K562 (cell line): ENCODE measurements at regions not wholly inside any gene's neighbourhood (a gene's known extent, or its start where the extent isn't known, plus 50 kb on each side); places are given as distances from the start of the nearest gene placed in this dataset.

Source experiments
- ATAC-seq: fragments of 200-7000 bp; cut with Tn5 transposase; 3 replicates; pipeline ENCODE4 v1.9.1; 2020; ENCODE audit warnings: moderate library complexity
- BruUV-seq: library from RNA; stranded (reverse); fragments of 400-500 nt; replicated peaks from 2 replicates; lab custom pipeline; 2021; lab: Mats Ljungman, UMichigan
- CTCF ChIA-PET: fragments of 300-600 bp; formaldehyde crosslinking; extraction: SDS; loops from one replicate; lab custom pipeline; 2021; ENCODE audit warnings: low intra/inter-chr PET ratio; lab: Yijun Ruan, JAX
- POLR2A ChIA-PET: fragments of 300-600, 350-650 bp; sonication (Branson Sonifier 250); formaldehyde crosslinking; extraction: SDS; loops from one replicate; lab custom pipeline; 2021; ENCODE audit warnings: antibody characterized with exemption, inconsistent platforms; lab: Yijun Ruan, JAX
- DNase-seq, 4 experiments: peaks; one replicate each; pipeline versions ENCODE4 v3.0.0 to v3.0.0-alpha.2; 2011 to 2018; ENCODE audit warnings: low spot score in 3 of 4, mixed read lengths in 3 of 4; ENCODE audit errors: extremely low read depth in 1 of 4
- FAIRE-seq: peaks from 2 replicates; lab custom pipeline; 2011; peaks lifted over from hg19 to GRCh38; lab: Jason Lieb, UNC
- H2AFZ ChIP-seq: 2 replicates; pipeline ENCODE4 v1.6.0; 2011; ENCODE audit warnings: low read depth, low read length, control low read depth, inconsistent platforms
- H3K27ac ChIP-seq: fragments of 200-600 bp; 3 replicates; pipeline ENCODE4 v1.8.0; 2011; ENCODE audit warnings: low read depth, mild to moderate bottlenecking, control low read depth, inconsistent platforms, low read length, moderate library complexity, mixed read lengths; ENCODE audit errors: extremely low read depth
- H3K27me3 ChIP-seq, 2 experiments: fragments of 300-600 bp in 1 of 2; 2 replicates in 1 of 2; 3 replicates in 1 of 2; pipeline versions ENCODE4 v1.6.0 to v1.8.0; 2011; ENCODE audit warnings: inconsistent platforms in 2 of 2, low read length in 2 of 2, mild to moderate bottlenecking in 1 of 2, mixed read lengths in 1 of 2, moderate library complexity in 1 of 2; ENCODE audit not compliant: control insufficient read depth in 2 of 2, insufficient read depth in 2 of 2
- H3K36me3 ChIP-seq: fragments of 300-600 bp; 3 replicates; pipeline ENCODE4 v1.8.0; 2011; ENCODE audit warnings: mild to moderate bottlenecking, low read length, inconsistent platforms; ENCODE audit not compliant: control insufficient read depth, insufficient read depth
- H3K4me1 ChIP-seq, 2 experiments: fragments of 200-600 bp in 1 of 2; replicated peaks in 1 of 2; 2 replicates in 1 of 2; 3 replicates in 1 of 2; pipeline versions ENCODE4 v1.5.1 to v1.8.0; 2011; ENCODE audit warnings: inconsistent platforms in 2 of 2, low read length in 2 of 2, mild to moderate bottlenecking in 1 of 2, mixed read lengths in 1 of 2, moderate library complexity in 1 of 2; ENCODE audit not compliant: control insufficient read depth in 2 of 2, insufficient read depth in 2 of 2
- H3K4me2 ChIP-seq: 2 replicates; pipeline ENCODE4 v1.6.1; 2011; ENCODE audit warnings: low read length, control low read depth, inconsistent platforms, mixed read lengths; ENCODE audit not compliant: insufficient read depth
- H3K4me3 ChIP-seq: fragments of 200-600 bp; sonication (generic), shearing (Covaris generic); 2 replicates; pipeline ENCODE4 v1.5.1; 2016; ENCODE audit warnings: control low read depth, inconsistent platforms
- H3K79me2 ChIP-seq: fragments of 200-600 bp; 3 replicates; pipeline ENCODE4 v1.8.0; 2011; ENCODE audit warnings: low read length, inconsistent platforms; ENCODE audit not compliant: control insufficient read depth, insufficient read depth
- H3K9ac ChIP-seq, 2 experiments: 2 replicates each; pipeline versions ENCODE4 v1.6.0 to v1.6.1; 2011; ENCODE audit warnings: low read depth in 2 of 2, low read length in 2 of 2, control low read depth in 1 of 2, inconsistent platforms in 1 of 2, mild to moderate bottlenecking in 1 of 2, mixed read lengths in 1 of 2; ENCODE audit not compliant: insufficient read depth in 1 of 2
- H3K9me1 ChIP-seq: one replicate; pipeline ENCODE4 v1.6.0; 2011; ENCODE audit warnings: inconsistent platforms, mild to moderate bottlenecking, low read length, moderate library complexity; ENCODE audit not compliant: control insufficient read depth, insufficient read depth
- H3K9me3 ChIP-seq: replicated peaks from 2 replicates; pipeline ENCODE4 v1.5.1; 2011; ENCODE audit warnings: low read depth, low read length, inconsistent platforms; ENCODE audit not compliant: control insufficient read depth, insufficient read depth
- H4K20me1 ChIP-seq: replicated peaks from 2 replicates; pipeline ENCODE4 v1.6.1; 2011; ENCODE audit warnings: low read length, inconsistent platforms, mixed read lengths; ENCODE audit not compliant: control insufficient read depth, insufficient read depth
- FOSL1 ChIP-seq: fragments of 200-800 bp; sonication (Bioruptor generic); conservative IDR thresholded peaks from 2 replicates; pipeline ENCODE4 v1.6.1; 2016; ENCODE audit warnings: missing genetic modification characterization, missing compliant biosample characterization
- HDAC2 ChIP-seq: fragments of 450-650 bp; IDR thresholded peaks from 2 replicates; pipeline ENCODE4 v1.6.1; 2016; ENCODE audit warnings: mild to moderate bottlenecking
- MAFK ChIP-seq: IDR thresholded peaks from 2 replicates; pipeline ENCODE4 v1.6.1; 2011; ENCODE audit warnings: low read length, improper control_type of control experiment
- MIER1 ChIP-seq: fragments of 450-650 bp; IDR thresholded peaks from 2 replicates; pipeline ENCODE4 v1.6.1; 2016; ENCODE audit warnings: antibody characterized with exemption, mild to moderate bottlenecking, low read depth
- NCOA2 ChIP-seq, 2 experiments: fragments of 450-650 bp; IDR thresholded peaks; 2 replicates each; pipeline ENCODE4 v1.6.1; 2018; ENCODE audit warnings: mild to moderate bottlenecking in 2 of 2, moderate library complexity in 1 of 2; ENCODE audit not compliant: partially characterized antibody in 2 of 2
- PCBP2 ChIP-seq: fragments of 200-400 bp; formaldehyde crosslinking; IDR thresholded peaks from 2 replicates; pipeline ENCODE4 v1.6.1; 2018; ENCODE audit warnings: low read length, low read depth, mild to moderate bottlenecking, moderate library complexity; ENCODE audit not compliant: poor library complexity, severe bottlenecking
- PKNOX1 ChIP-seq: fragments of 450-650 bp; IDR thresholded peaks from 2 replicates; pipeline ENCODE4 v1.6.1; 2016
- POLR2G ChIP-seq: fragments of 200-400 bp; formaldehyde crosslinking; IDR thresholded peaks from 2 replicates; pipeline ENCODE4 v1.6.1; 2017; ENCODE audit warnings: low read depth, mild to moderate bottlenecking, antibody characterized with exemption, low read length, moderate library complexity
- RERE ChIP-seq: sonication (generic); formaldehyde crosslinking; IDR thresholded peaks from 2 replicates; pipeline ENCODE4 v1.8.0; 2023; ENCODE audit warnings: missing genetic modification reagents, mild to moderate bottlenecking, borderline replicate concordance
- TARDBP ChIP-seq: fragments of 450-650 bp; IDR thresholded peaks from 2 replicates; pipeline ENCODE4 v1.6.1; 2016
- TOE1 ChIP-seq, 2 experiments: fragments of 450-650 bp in 1 of 2; sonication (generic) in 1 of 2; formaldehyde crosslinking in 1 of 2; IDR thresholded peaks; 2 replicates each; pipeline versions ENCODE4 v1.7.1 to v1.8.0; 2016 to 2022; ENCODE audit warnings: borderline replicate concordance in 2 of 2, mild to moderate bottlenecking in 2 of 2, antibody characterized with exemption in 1 of 2, inconsistent platforms in 1 of 2, low read depth in 1 of 2, missing genetic modification reagents in 1 of 2, moderate library complexity in 1 of 2
- ZNF280A ChIP-seq: fragments of 450-650 bp; IDR thresholded peaks from 2 replicates; pipeline ENCODE4 v1.6.1; 2018; ENCODE audit warnings: mild to moderate bottlenecking, low read depth; ENCODE audit not compliant: partially characterized antibody
- ZNF311 ChIP-seq: fragments of 250-450 bp; sonication (Bioruptor Pico); IDR thresholded peaks from 2 replicates; pipeline ENCODE4 v1.4.0; 2020; ENCODE audit warnings: mild to moderate bottlenecking, moderate library complexity
- ZNF75A ChIP-seq: fragments of 450-650 bp; formaldehyde crosslinking; IDR thresholded peaks from 2 replicates; pipeline ENCODE4 v1.4.0; 2020; ENCODE audit warnings: mild to moderate bottlenecking
- WGBS: fragments of 100-300 bp; shearing (Covaris generic); methylation state at CpG from one replicate; pipeline ENCODE4 v1.1.6; 2016; ENCODE audit warnings: low coverage, mixed read lengths; ENCODE audit not compliant: insufficient coverage; ENCODE audit errors: missing lambda C conversion rate; 5-methylcytosine and 5-hydroxymethylcytosine counted together
- in situ Hi-C: fragments of 300-500 bp; cut with MboI; formaldehyde crosslinking; loops from 4 replicates; pipeline ENCODE4 v1.15.0; 2018; ENCODE audit warnings: inconsistent platforms, mixed read lengths
- intact Hi-C: fragments of 100-400 bp; cut with micrococcal nuclease; formaldehyde crosslinking; loops from 2 replicates; pipeline ENCODE4 v1.14.2; 2022

GRCh38 chr15:77798151-77798835 is 165.6 kb upstream of the LINGO1 start:
- Histone ChIP-seq H3K9me3 (no peaks in the 10 kb centered on the region), H3K4me1 (peaks cover 0 to 29% of the 10 kb centered on the region in 2 experiments; a peak in 2 of 5 replicates), H3K9me1 (no peaks in the 10 kb centered on the region), H4K20me1 (peaks cover 4% of the 10 kb centered on the region; the same call in 1 of the 2 replicates), H3K9ac (peak overlapping the region in 1 of 2 experiments; percentile 61; a peak in 1 of 4 replicates), H2AFZ (no peak overlapping the region), H3K4me2 (no peak overlapping the region), H3K27ac (no peak overlapping the region), H3K27me3 (peaks cover 0 to 16% of the 10 kb centered on the region in 2 experiments; a peak in 2 of 5 replicates), H3K79me2 (no peaks in the 10 kb centered on the region), H3K4me3 (no peak overlapping the region), H3K36me3 (no peaks in the 10 kb centered on the region)
- ATAC-seq (no peak), DNase-seq (no peak), FAIRE-seq (no peak)
- WGBS = 19% methylated on average over 9 of the region's 13 CpGs
- in situ Hi-C loops = no loop called here
- intact Hi-C loops = no loop called here
- BruUV-seq = no TSS peak
- POLR2A ChIA-PET = interaction anchor here (0.6 to 1.3 kb wide), 2 partner anchors 10 to 45 kb away, joined by 4 to 6 read pairs; no protein-coding TSS in a partner anchor
- CTCF ChIA-PET = no interaction called here
- TF ChIP-seq POLR2G (no peak), MIER1 (no peak), ZNF75A (CRISPR knock-in tag) (no peak), TARDBP (no peak), MAFK (no peak), HDAC2 (no peak), ZNF280A (no peak), TOE1 (IDR thresholded peaks at IDR 0.05; ENCODE audit: borderline replicate concordance) (no peak), TOE1 (CRISPR knock-in tag; IDR thresholded peaks at IDR 0.05; ENCODE audit: borderline replicate concordance, low read depth) (no peak), PCBP2 (no peak), PKNOX1 (no peak), RERE (no peak), ZNF311 (CRISPR knock-in tag) (no peak), NCOA2 (IDR thresholded peaks at IDR 0.05; ENCODE audit: partially characterized antibody in 2 of 2) (no peak), FOSL1 (tag) (no peak)
